Astrocyte of the spinal cord (primary cell): ENCODE measurements at regions not wholly inside any gene's neighbourhood (a gene's known extent, or its start where the extent isn't known, plus 50 kb on each side); places are given as distances from the start of the nearest gene placed in this dataset.

Experiments
- DNase-seq: peaks from one replicate; pipeline ENCODE4 v3.0.0; 2011; ENCODE audit warnings: low read depth, low spot score
- H3K4me3 ChIP-seq: 2 replicates; pipeline ENCODE4 v1.5.1; 2011; ENCODE audit warnings: low read depth, mild to moderate bottlenecking, low read length, moderate library complexity
- CTCF ChIP-seq: IDR thresholded peaks from 2 replicates; pipeline ENCODE4 v1.5.1; 2012; ENCODE audit warnings: low read depth, mild to moderate bottlenecking, low read length, inconsistent platforms
- in situ Hi-C: cut with HindIII; loops from 2 replicates; pipeline ENCODE4 v1.10.0; 2017; ENCODE audit warnings: low sequenced_read_pairs

- TF ChIP-seq CTCF, result no peak
- in situ Hi-C loops, result no loop called here
- peak; percentile 22 for DNase-seq
- no peak overlapping the region for H3K4me3 ChIP-seq
Measured at GRCh38 chr12:19964549-19964948, 403.8 kb upstream of the PDE3A start.

DNA sequence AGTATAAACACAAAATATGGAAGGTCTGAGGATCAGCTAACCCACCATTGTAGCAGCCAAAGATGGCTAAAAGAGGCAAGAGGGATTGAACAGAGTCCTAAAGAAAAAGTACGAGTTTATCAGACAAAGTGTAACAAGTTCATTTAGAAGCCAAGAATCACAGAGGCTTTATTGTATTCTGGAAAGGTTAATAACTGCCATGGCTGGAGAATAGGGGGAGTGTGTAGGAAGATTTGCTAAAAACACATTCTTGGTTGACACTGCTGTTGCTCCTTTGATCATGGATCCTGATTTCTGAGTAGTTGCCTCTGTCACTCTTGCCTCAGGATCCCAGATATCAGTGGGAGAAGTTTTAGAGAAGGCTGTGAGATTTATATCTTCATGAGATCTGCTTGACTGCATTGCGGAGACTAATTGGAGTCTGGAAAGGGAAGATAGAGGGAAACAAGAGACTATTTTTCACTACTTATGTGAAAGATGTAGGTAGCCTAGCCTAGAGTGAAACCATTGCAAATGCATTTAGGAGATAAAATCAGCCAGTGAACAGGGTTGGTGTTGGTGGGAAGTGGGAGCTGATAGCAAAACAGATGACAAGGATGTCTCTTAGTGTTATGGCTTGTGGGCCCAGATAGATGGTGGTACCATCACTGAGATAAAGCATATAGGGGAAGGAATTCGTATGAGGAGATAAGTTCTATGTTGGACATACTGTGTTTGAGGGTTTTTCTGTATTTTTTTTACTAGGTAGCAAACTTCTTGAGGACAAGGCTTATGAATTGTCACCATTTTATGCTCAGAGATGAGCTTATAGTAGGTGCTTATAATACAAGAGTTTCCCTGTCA, 402.9 kb upstream of the PDE3A start:
- DNase-seq, result no peak
- no peak for TF ChIP-seq CTCF
- in situ Hi-C loops, result no loop called here
- H3K4me3 ChIP-seq, result no peak overlapping the region

- in situ Hi-C loops, result no loop called here
- peak; percentile 62 for DNase-seq
- TF ChIP-seq CTCF, result no peak
- H3K4me3 ChIP-seq, result no peak overlapping the region
Measured at GRCh38 chr12:19967001-19967400, 401.3 kb upstream of the PDE3A start.

DNA sequence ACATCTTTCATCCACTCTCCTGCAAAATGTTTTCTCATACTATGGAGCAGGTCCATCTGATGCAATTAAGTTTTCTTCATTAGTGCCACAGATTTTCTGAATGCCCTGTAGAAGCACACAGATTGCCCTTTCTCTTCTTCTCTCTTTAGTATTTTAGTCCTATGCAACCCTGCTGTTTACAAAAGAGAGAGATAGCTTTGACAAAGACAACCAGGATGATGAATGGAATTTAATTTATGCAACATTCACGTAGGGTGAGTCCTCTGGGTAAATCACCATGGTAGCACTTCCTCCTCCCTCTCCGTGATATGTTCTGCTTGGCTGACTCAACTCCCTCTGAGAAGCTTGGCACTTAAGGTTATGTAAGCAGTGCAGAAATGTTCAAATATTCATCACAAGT, 400.9 kb upstream of the PDE3A start:
- DNase-seq, result peak; percentile 96
- no peak for TF ChIP-seq CTCF
- H3K4me3 ChIP-seq, result no peak overlapping the region
- in situ Hi-C loops, result no loop called here

DNA sequence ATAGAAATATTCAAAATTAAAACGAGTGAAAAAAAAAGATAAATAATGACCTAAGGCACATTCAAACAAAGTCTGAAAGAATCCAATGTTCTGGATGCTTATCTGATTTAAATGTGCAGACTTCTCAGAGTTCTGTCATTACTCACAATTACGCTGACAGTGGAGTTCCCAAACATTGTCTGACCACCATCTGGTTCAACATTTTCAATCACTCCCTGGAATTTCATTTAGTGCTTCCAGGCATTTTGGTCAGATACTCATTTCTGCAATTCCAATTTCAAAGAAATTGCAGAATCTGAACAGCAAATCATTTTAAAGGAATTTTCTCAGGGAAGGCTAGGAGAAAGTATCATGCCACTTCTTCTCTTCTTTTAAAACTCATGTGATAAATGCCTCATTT, 398.2 kb upstream of the PDE3A start:
- in situ Hi-C loops, result no loop called here
- H3K4me3 ChIP-seq, result no peak overlapping the region
- no peak for TF ChIP-seq CTCF
- DNase-seq, result peak; percentile 85

DNA sequence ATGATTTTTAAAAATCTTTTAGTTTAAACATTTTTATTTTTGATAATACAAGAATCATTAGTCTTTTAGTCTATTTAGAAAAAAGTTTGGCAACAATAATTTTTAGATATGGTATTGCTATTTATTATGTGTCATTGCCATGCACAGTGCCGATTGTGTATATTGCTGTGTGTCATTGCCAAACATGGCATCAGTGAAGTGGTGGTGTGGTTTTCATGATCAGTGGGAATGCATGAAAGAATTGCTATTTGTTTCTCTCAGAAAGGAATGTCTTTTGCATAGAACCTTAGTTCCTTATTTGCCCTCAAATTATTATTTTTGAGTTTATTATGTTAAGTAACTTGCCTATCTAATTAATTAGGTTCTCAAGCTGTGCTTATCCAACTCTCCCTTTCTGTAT, 397.5 kb upstream of the PDE3A start:
- no peak for DNase-seq
- in situ Hi-C loops, result no loop called here
- H3K4me3 ChIP-seq, result no peak overlapping the region
- TF ChIP-seq CTCF, result no peak
